Suprapubic skin (tissue), 4 donors: ENCODE measurements at regions not wholly inside any gene's neighbourhood (a gene's known extent, or its start where the extent isn't known, plus 50 kb on each side); places are given as distances from the start of the nearest gene placed in this dataset.

Experiments
- EP300 ChIP-seq: sonication (generic); formaldehyde crosslinking; IDR thresholded peaks from one replicate; pipeline ENCODE4 v1.6.1; 2017; ENCODE audit warnings: antibody characterized with exemption
- POLR2A ChIP-seq, 2 donors: fragments of 450-650 bp; IDR thresholded peaks; one replicate each; pipeline ENCODE4 v1.6.1; 2017; ENCODE audit warnings: antibody characterized with exemption in 2 of 2, mild to moderate bottlenecking in 2 of 2, moderate library complexity in 2 of 2
- POLR2AphosphoS5 ChIP-seq, 3 donors: sonication (generic); formaldehyde crosslinking; IDR thresholded peaks; one replicate each; pipeline ENCODE4 v1.6.1; 2017; ENCODE audit warnings: antibody characterized with exemption in 3 of 3
- TF ChIP-seq, protein P1 (sequence below), 2 donors: fragments of 200-600 bp in 1 of 2; fragments of 450-650 bp in 1 of 2; sonication (generic) in 1 of 2; IDR thresholded peaks; one replicate each; pipeline ENCODE4 v1.5.1; 2016 to 2019; ENCODE audit warnings: antibody characterized with exemption in 2 of 2, mild to moderate bottlenecking in 1 of 2, moderate library complexity in 1 of 2

DNA sequence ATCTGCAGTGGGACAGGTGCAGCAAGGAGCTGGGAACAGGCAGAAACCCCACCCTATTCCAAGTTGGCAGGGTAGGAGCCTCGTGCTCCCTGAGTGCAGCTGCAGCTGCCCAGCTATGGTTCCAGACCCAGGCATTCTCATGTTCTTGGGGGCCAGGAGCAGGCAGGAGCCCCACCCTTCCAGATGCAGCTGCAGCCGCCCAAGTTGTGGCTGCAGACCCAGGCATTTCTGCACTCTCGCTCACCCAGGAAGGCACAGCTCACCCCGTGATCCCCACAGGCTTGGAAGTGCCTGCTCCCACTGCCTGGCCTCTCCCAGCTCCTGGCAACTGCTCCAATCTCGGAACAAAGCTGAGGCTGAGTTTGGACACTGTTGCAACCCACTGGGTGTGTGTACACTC, 275.8 kb upstream of the ADRA1B start:
- TF ChIP-seq, protein P1, sequence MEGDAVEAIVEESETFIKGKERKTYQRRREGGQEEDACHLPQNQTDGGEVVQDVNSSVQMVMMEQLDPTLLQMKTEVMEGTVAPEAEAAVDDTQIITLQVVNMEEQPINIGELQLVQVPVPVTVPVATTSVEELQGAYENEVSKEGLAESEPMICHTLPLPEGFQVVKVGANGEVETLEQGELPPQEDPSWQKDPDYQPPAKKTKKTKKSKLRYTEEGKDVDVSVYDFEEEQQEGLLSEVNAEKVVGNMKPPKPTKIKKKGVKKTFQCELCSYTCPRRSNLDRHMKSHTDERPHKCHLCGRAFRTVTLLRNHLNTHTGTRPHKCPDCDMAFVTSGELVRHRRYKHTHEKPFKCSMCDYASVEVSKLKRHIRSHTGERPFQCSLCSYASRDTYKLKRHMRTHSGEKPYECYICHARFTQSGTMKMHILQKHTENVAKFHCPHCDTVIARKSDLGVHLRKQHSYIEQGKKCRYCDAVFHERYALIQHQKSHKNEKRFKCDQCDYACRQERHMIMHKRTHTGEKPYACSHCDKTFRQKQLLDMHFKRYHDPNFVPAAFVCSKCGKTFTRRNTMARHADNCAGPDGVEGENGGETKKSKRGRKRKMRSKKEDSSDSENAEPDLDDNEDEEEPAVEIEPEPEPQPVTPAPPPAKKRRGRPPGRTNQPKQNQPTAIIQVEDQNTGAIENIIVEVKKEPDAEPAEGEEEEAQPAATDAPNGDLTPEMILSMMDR (IDR thresholded peaks at IDR 0.05) = no peak
- no peak for TF ChIP-seq POLR2A (IDR thresholded peaks at IDR 0.05)
- no peak for TF ChIP-seq EP300
- no peak for TF ChIP-seq POLR2AphosphoS5 (IDR thresholded peaks at IDR 0.05)
